HG02870 (cell line): ENCODE measurements at regions not wholly inside any gene's neighbourhood (a gene's known extent, or its start where the extent isn't known, plus 50 kb on each side); places are given as distances from the start of the nearest gene placed in this dataset.
A peak's percentile ranks its signal among the peaks of the same experiment; 100 is the strongest.
"Not testable (repeated sequence)": the region's sequence is repeated elsewhere in the genome, so short reads cannot be mapped to it uniquely, and the experiment has no call there.

Source experiments
- ATAC-seq: cut with Tn5 transposase; IDR thresholded peaks from one replicate; pipeline ENCODE4 v1.9.1; 2021; ENCODE audit warnings: mild to moderate bottlenecking, moderate library complexity; ENCODE audit not compliant: unreplicated experiment

- no peak for ATAC-seq
Measured at GRCh38 chr6:62819640-62820039, 391.6 kb upstream of the FKBP1C start.

- ATAC-seq = no peak
Measured at GRCh38 chr6:62808565-62809293, 402.5 kb upstream of the FKBP1C start.

GRCh38 chr6:62805431-62805830 lies 405.8 kb upstream of the FKBP1C start:
- no peak for ATAC-seq

DNA sequence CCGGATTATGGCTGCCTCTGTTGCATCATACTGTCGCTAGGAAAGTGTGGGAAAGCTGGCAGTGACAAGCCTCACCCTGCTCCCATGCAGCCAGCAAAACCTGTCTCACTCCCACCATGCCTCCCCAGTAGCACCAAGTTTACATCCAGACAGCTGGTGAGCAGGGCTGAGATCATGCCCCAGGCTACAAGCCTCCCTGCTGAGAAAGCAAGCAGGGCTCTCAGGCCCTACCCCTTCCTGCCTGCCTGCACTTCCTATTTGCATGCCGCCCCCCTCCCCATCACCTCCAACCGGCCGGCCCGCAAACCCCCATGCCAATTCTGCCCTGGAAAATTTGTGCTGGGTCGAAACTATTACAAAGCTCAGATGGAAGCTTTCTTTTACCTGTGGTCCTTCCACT lies 408.2 kb upstream of the FKBP1C start:
- ATAC-seq = no peak

- no peak for ATAC-seq
Measured at GRCh38 chr6:62797190-62797589, 414.1 kb upstream of the FKBP1C start.

DNA sequence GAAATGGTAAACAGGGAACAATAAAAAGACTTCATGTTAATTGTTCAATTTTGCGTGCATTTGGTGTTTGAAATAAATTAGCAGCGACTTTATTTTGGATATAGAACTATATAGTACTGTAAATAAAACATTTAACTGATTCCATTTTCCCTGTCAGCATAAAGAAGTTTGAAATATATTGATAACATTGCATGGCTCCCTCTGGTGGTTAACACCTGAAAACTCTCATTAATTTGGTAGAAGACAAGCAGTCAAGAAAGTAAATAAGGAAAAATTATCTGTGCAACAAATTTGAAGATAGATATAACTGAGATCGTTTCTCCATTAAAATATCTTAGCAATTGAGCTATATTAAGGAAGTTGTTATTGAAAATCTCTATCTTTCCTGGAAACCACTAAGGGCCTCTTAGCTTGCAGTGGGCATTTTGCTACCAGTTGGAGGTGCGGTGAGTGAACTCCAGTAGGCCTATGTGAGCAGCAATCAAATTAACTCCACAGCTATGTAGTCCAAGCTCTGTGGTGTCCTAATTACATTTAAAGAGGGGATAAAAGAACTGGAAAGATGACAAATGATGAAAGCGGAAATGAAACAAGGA lies 435.7 kb upstream of the FKBP1C start:
- peak; percentile 63 for ATAC-seq

- not testable (repeated sequence) for ATAC-seq
Measured at GRCh38 chr6:62766174-62766573, 445.1 kb upstream of the FKBP1C start.

GRCh38 chr6:62764841-62765240 lies 446.4 kb upstream of the FKBP1C start:
- no peak for ATAC-seq

DNA sequence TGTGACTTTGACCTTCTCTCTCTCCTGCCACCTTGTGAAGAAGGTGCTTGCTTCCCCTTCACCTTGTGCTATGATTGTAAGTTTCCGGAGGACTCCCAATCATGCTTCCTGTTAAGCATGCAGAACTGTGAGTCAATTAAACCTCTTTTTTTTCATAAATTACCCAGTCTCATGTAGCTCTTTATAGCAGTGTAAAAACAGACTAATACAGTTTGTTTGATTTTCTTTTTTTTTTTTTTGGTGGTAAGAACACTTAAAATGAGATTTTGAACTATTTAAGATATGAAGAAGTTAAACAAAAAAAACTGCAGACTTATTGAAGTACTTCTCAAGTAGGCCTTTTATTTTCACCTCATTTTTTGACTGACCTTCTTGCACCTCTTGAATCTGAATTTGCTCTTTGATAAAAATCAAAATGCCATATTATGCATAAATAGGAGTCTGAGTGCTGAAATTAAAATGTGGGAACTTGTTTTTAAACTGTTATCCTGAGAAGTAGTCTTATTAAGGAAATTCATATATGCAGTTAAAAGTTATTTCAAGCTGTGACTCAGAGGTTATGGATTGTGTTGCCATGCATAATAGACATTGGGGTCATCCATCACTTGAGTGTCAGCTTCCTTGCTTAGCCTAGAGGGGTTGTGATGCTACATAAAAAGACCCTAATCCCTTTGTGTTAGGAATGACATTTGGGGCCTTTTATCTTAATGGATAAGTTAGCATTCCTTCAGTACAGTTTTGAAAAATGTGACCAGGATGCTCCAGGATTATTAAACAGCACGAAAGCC lies 447.9 kb upstream of the FKBP1C start:
- no peak for ATAC-seq

GRCh38 chr6:62746968-62747367 lies 460.9 kb upstream of the KHDRBS2 start:
- ATAC-seq = no peak

DNA sequence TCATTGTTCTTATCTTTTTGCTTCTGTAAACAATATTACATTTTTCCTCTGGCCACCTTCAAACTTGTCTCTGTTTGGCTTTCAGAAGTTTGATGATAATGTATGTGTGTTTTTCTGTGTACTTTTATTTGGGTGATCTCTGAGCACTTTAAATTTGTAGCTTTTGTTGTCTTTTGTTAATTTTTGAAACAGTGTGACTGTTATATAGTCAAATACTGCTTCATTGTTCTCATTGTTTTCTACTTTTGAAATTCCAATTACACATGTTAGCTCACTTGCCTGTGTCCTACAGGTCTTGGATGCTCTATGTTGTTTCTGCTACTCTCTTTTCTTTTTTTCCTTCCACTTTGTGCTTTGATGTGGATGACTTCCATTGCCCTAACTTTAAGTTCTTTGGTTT lies 460.1 kb upstream of the KHDRBS2 start:
- no peak for ATAC-seq

DNA sequence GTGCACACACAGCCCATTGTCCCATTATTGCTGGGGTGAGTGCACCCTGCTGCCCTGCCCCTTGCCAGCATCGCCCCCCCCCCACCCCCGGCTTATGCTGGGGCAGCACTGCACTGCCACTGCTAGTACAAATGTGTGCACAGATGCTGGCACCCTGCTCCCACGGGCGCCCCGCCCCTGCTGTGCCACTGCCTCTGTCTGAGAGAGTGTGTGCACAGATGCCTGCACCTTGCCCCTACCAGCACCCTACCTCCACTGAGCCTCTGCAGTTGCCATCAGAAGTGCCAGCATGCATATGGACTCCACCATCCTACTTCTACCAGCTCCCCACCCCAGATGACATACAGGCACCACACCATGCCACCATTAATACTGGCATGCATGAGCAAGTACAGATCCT lies 454.6 kb upstream of the KHDRBS2 start:
- no peak for ATAC-seq

- ATAC-seq = no peak
Measured at GRCh38 chr6:62740171-62740570, 454.1 kb upstream of the KHDRBS2 start.

GRCh38 chr6:62737792-62738191 lies 451.8 kb upstream of the KHDRBS2 start:
- ATAC-seq = no peak

DNA sequence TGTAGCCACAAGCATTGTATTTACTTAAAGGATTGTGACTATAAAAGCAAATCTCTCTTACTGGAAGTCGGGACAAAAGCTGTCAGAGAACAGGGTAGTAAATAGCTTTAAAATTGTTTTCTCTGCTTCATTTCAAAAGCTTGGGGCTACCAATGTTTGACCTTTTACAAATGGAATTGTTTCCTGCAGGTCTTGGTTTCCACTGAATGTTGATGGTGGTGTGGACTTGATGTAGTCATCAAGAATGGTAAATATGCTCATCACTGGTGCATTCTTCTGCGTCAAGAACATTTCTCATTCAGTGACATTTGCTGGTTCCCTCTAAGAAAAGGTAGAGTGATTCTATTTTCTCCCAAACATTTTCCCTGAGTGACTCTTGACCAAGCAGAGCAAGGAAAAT lies 435.4 kb upstream of the KHDRBS2 start:
- no peak for ATAC-seq

- no peak for ATAC-seq
Measured at GRCh38 chr6:62716719-62717118, 430.7 kb upstream of the KHDRBS2 start.

GRCh38 chr6:62714112-62714511 lies 428.1 kb upstream of the KHDRBS2 start:
- no peak for ATAC-seq

DNA sequence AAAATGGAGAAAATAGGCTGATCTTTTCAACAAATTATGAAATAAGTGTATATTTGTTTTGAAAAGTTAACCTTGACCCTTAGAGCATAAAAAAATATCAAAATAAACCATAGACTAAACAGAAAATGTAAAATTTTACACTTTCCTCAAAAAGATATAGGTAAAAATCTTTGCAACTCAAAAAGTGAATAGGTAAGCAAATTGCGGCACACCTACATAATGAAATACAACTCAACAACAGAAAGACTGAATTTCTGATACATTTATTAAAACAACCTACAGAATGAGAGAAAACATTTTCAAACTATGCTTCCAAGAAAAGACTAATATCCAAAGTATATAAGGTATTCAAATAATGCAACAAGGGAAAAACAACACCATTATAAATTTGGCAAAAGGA lies 425.7 kb upstream of the KHDRBS2 start:
- ATAC-seq = no peak

GRCh38 chr6:62707914-62708313 lies 421.9 kb upstream of the KHDRBS2 start:
- ATAC-seq = no peak

DNA sequence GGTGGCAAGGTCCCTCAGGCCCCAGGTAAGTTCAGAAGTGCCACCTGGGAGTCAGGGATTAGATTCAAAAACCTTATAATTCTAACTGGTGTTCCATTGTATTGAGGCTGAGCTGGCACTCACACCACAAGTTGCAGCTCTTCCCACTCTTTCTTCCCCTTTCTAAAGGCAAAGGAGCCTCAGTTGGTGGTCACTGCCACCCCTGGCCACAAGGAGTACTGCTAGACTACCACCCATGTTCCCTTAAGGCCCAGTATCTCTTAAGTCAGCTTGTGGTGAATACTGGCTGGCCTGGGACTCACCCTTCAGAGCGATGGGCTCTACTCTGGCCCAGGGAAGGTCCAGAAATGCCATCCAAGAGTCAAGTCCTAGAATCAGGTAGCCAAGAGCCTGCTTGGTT lies 421.1 kb upstream of the KHDRBS2 start:
- no peak for ATAC-seq

DNA sequence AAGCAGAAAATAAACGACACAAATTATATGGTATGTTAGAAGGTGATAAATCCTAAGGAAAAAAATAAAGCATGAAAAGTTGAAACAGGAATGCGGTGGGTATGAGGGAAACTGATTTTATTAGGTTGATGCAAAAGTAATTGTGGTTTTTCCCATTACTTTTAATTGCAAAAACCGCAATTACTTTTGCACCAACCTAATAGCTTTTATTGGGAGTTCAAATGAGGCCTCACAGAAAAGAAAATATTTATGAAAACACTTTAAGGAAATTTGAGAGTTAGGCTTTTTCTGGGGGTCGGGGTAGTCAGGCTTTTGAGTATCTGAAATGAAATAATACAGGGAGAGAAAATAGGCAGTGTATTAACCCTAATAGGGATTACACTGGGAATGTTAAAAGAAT lies 397.0 kb upstream of the KHDRBS2 start:
- ATAC-seq = no peak

GRCh38 chr6:62681108-62681507 lies 395.1 kb upstream of the KHDRBS2 start:
- ATAC-seq = no peak
